Skeletal muscle tissue (tissue), 4 donors: ENCODE measurements at regions not wholly inside any gene's neighbourhood (a gene's known extent, or its start where the extent isn't known, plus 50 kb on each side); places are given as distances from the start of the nearest gene placed in this dataset. TPM values are rescaled to one million over a fixed set of nuclear protein-coding genes. Genes with fewer than 3 reads are reported as not detected.
"Not testable (repeated sequence)": the region's sequence is repeated elsewhere in the genome, so short reads cannot be mapped to it uniquely, and the experiment has no call there.

ENCODE experiments used
- H3K27ac ChIP-seq: one replicate; pipeline ENCODE4 v1.7.0; 2013; ENCODE audit warnings: mild to moderate bottlenecking, low read depth, low read length, inconsistent platforms
- H3K27me3 ChIP-seq, 3 donors: one replicate each; pipeline ENCODE4 v1.7.0; 2013; ENCODE audit warnings: low read length in 3 of 3; ENCODE audit not compliant: control insufficient read depth in 3 of 3, insufficient read depth in 3 of 3
- H3K36me3 ChIP-seq, 3 donors: one replicate each; pipeline ENCODE4 v1.7.0; 2013; ENCODE audit warnings: low read length in 3 of 3; ENCODE audit not compliant: control insufficient read depth in 3 of 3, insufficient read depth in 3 of 3
- H3K4me1 ChIP-seq, 3 donors: one replicate each; pipeline ENCODE4 v1.7.0; 2013; ENCODE audit warnings: low read length in 3 of 3, mild to moderate bottlenecking in 3 of 3; ENCODE audit not compliant: control insufficient read depth in 3 of 3, insufficient read depth in 3 of 3
- H3K4me3 ChIP-seq, 3 donors: one replicate each; pipeline ENCODE4 v1.7.0; 2013; ENCODE audit warnings: low read length in 3 of 3
- H3K9ac ChIP-seq, 3 donors: one replicate each; pipeline ENCODE4 v1.7.0; 2013; ENCODE audit warnings: low read length in 3 of 3, mild to moderate bottlenecking in 3 of 3, moderate library complexity in 2 of 3, low read depth in 1 of 3
- H3K9me3 ChIP-seq, 3 donors: one replicate each; pipeline ENCODE4 v1.7.0; 2013; ENCODE audit warnings: low read length in 3 of 3; ENCODE audit not compliant: control insufficient read depth in 3 of 3
- small RNA-seq: library from RNA; depleted of rRNA; stranded (forward); fragments of <200 nt; gene quantifications from one replicate; pipeline ENCODE3, GENCODE V24; 2014
- donor health status: Osteomylitis.

DNA sequence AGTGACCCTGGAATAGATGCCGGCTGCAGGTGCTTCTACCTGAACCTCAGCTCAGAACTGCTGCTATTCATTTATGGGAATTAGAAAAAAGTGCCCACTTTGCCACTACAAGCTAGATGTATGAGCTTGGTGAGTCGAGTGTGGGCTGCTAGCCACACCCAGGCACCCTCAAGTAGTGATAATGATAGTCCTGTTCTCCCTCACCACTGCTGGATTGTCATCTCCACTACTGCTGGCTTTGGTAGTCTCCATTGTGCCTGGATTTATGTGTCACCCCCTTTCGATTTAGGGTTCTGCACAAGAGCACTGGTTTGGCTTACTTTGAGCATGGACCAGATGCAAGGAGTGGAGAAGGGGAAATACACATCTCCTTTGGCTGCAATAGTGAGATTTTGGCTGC is 73.0 kb upstream of the N4BP1 start:
- H3K9ac ChIP-seq = no peak overlapping the region
- no peaks in the 10 kb centered on the region for H3K36me3 ChIP-seq
- no peak overlapping the region for H3K4me3 ChIP-seq
- no peak overlapping the region for H3K27ac ChIP-seq
- H3K27me3 ChIP-seq = peaks cover 0 to 2% (median 0%) of the 10 kb centered on the region in 3 donors
- no peaks in the 10 kb centered on the region for H3K9me3 ChIP-seq
- no peaks in the 10 kb centered on the region for H3K4me1 ChIP-seq

- Histone ChIP-seq H3K27ac (no peak overlapping the region), H3K36me3 (no peaks in the 10 kb centered on the region), H3K9ac (no peak overlapping the region), H3K9me3 (no peaks in the 10 kb centered on the region), H3K4me1 (no peaks in the 10 kb centered on the region), H3K4me3 (no peak overlapping the region), H3K27me3 (peaks cover 0 to 2% (median 0%) of the 10 kb centered on the region in 3 donors)
Observed at GRCh38 chr16:48681520-48681919, 71.5 kb upstream of the N4BP1 start.

GRCh38 chr16:48680881-48681280 is 70.9 kb upstream of the N4BP1 start:
- H3K9me3 ChIP-seq = no peaks in the 10 kb centered on the region

GRCh38 chr16:48676836-48677235 is 66.9 kb upstream of the N4BP1 start:
- H3K9ac ChIP-seq = no peak overlapping the region
- peaks cover 0 to 6% (median 0%) of the 10 kb centered on the region in 3 donors for H3K9me3 ChIP-seq
- no peak overlapping the region for H3K27ac ChIP-seq
- H3K4me1 ChIP-seq = no peaks in the 10 kb centered on the region
- H3K36me3 ChIP-seq = no peaks in the 10 kb centered on the region
- H3K4me3 ChIP-seq = no peak overlapping the region
- peaks cover 0 to 2% (median 0%) of the 10 kb centered on the region in 3 donors for H3K27me3 ChIP-seq

More at GRCh38 chr16:48680881-48681280, 70.9 kb upstream of the N4BP1 start:
- peaks cover 0 to 2% (median 0%) of the 10 kb centered on the region in 3 donors for H3K27me3 ChIP-seq
- no peaks in the 10 kb centered on the region for H3K36me3 ChIP-seq
- H3K4me3 ChIP-seq = no peak overlapping the region
- no peak overlapping the region for H3K27ac ChIP-seq
- H3K4me1 ChIP-seq = no peaks in the 10 kb centered on the region
- H3K9ac ChIP-seq = no peak overlapping the region

GRCh38 chr16:48668184-48668583 is 58.2 kb upstream of the N4BP1 start:
- H3K27ac ChIP-seq, H3K36me3 ChIP-seq, H3K27me3 ChIP-seq, H3K4me1 ChIP-seq, H3K4me3 ChIP-seq, H3K9ac ChIP-seq, H3K9me3 ChIP-seq: not testable (repeated sequence)

GRCh38 chr16:48659940-48660339 is 50.0 kb upstream of the N4BP1 start:
- no peak overlapping the region for H3K27ac ChIP-seq
- H3K9me3 ChIP-seq = peaks cover 7 to 9% (median 8%) of the 10 kb centered on the region in 3 donors
- no peaks in the 10 kb centered on the region for H3K4me1 ChIP-seq
- no peak overlapping the region for H3K9ac ChIP-seq
- H3K27me3 ChIP-seq = no peaks in the 10 kb centered on the region
- no peaks in the 10 kb centered on the region for H3K36me3 ChIP-seq
- H3K4me3 ChIP-seq = no peak overlapping the region

Small RNA genes in the stretch of these regions (small RNA-seq; reads per million reads assigned to genes)
- not detected for gene AC023827.1
- not detected for gene MTND4LP25
- not detected for gene RNU6-257P
